Brain microvascular endothelial cell (primary cell): ENCODE measurements at regions not wholly inside any gene's neighbourhood (a gene's known extent, or its start where the extent isn't known, plus 50 kb on each side); places are given as distances from the start of the nearest gene placed in this dataset.

Experiments
- DNase-seq: peaks from one replicate; pipeline ENCODE4 v3.0.0-alpha.2; 2020
- H3K27ac ChIP-seq: fragments of 250-450 bp; sonication (Bioruptor Pico); 2 replicates; pipeline ENCODE4 v1.5.1; 2020; ENCODE audit warnings: mild to moderate bottlenecking, moderate library complexity
- H3K27me3 ChIP-seq: fragments of 250-450 bp; sonication (Bioruptor Pico); replicated peaks from 2 replicates; pipeline ENCODE4 v1.5.1; 2020; ENCODE audit warnings: mild to moderate bottlenecking
- H3K36me3 ChIP-seq: fragments of 250-450 bp; sonication (Bioruptor Pico); replicated peaks from 2 replicates; pipeline ENCODE4 v1.5.1; 2020; ENCODE audit warnings: mild to moderate bottlenecking
- H3K4me3 ChIP-seq: 2 replicates; pipeline ENCODE4 v1.5.1; 2011; ENCODE audit warnings: low read depth, mild to moderate bottlenecking, control low read depth, low read length, moderate library complexity
- in situ Hi-C: cut with HindIII; loops from 2 replicates; pipeline ENCODE4 v1.10.0; 2017; ENCODE audit warnings: low sequenced_read_pairs, low pct_ligation_motif_present
- TF ChIP-seq, protein P1 (sequence below): IDR thresholded peaks from 2 replicates; pipeline ENCODE4 v1.5.1; 2011; ENCODE audit warnings: low read depth, mild to moderate bottlenecking, moderate library complexity, low read length, control low read depth, inconsistent platforms; ENCODE audit errors: missing control alignments

DNA sequence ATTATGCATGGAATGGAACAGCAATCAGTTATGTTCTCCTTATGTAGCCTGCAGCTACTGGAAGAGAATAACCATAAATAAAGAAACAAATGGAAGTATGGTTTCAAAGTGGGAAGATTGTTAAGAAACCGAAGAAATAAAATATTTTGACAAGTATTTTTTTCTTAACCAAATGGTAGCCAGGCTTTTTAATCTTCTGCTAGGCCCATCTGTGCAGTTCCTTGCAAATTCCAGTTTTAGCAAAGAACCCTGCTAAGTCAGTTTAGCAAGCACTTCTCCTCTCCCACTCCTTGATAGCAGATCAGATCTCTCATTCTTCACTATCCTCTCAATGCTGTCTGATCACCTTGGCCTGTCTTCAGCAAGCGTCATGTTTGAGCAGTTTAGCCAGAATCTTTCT, 111.1 kb upstream of the PRDM9 start:
- in situ Hi-C loops: no loop called here
- Histone ChIP-seq H3K27me3 (no peaks in the 10 kb centered on the region), H3K4me3 (no peak overlapping the region), H3K36me3 (no peaks in the 10 kb centered on the region), H3K27ac (no peak overlapping the region)
- no peak for DNase-seq
- TF ChIP-seq, protein P1, sequence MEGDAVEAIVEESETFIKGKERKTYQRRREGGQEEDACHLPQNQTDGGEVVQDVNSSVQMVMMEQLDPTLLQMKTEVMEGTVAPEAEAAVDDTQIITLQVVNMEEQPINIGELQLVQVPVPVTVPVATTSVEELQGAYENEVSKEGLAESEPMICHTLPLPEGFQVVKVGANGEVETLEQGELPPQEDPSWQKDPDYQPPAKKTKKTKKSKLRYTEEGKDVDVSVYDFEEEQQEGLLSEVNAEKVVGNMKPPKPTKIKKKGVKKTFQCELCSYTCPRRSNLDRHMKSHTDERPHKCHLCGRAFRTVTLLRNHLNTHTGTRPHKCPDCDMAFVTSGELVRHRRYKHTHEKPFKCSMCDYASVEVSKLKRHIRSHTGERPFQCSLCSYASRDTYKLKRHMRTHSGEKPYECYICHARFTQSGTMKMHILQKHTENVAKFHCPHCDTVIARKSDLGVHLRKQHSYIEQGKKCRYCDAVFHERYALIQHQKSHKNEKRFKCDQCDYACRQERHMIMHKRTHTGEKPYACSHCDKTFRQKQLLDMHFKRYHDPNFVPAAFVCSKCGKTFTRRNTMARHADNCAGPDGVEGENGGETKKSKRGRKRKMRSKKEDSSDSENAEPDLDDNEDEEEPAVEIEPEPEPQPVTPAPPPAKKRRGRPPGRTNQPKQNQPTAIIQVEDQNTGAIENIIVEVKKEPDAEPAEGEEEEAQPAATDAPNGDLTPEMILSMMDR: no peak

DNA sequence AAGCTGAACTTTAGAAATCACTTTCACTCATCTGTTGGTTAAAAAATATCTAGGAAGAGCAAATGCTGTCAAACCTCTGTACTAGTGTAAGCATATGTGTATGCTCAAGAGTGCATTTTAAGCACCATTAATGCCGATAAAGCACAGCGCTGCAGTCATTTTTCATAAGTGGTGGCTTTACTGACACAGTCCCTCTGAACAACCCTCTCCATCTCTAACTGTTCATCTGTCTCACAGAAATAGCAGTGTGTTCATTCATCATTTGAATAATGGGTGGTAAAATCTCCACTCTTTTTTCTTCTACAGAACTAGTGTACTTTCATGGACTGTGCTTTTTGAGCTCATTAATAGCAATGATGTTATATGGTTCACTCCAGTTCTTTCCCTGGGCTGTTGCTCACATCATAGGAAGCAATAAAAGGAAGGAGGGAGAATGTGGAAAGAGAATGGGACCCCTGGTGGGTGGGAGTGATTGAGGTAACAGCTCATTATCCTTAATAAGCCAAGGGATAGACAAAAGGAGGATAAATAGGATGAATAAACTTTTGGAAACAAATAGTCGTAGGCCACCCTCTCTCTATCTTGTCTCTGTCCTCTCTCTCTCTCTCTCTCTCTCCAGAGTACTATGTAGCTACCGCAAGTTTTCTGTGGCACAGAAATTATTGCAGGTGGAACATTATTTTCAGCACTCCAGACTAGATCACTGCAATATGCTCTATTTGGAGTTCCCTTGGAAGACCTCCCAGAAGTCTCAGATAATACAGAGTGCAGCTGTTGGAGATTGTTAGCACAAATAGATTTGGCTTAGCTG, 117.9 kb upstream of the PRDM9 start:
- in situ Hi-C loops: no loop called here
- no peak overlapping the region for H3K27ac ChIP-seq

DNA sequence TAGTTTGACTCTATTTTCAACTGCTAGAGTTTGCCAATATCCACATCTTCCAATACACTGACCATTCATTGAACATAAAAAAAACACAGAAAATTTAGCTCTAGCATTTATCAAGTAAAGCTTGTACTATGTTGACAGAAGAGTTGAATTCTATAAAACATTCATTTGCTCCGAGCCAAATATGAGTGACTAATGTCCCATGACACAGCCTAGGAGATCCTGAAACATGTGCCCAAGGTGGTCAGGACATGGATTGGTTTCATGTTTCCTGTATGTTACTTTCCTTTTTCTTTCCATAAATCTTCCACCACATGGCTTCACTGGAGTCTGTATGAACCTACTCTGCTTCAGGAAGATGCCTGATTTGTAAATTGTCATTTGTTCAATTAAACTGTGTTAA, 122.4 kb upstream of the PRDM9 start:
- Histone ChIP-seq H3K4me3 (no peak overlapping the region), H3K27ac (no peak overlapping the region), H3K27me3 (no peaks in the 10 kb centered on the region), H3K36me3 (no peaks in the 10 kb centered on the region)
- no peak for DNase-seq
- in situ Hi-C loops: no loop called here
- TF ChIP-seq, protein P1: no peak

More for the DNA sequence above, 117.9 kb upstream of the PRDM9 start:
- no peaks in the 10 kb centered on the region for H3K36me3 ChIP-seq
- TF ChIP-seq, protein P1: no peak
- no peak overlapping the region for H3K4me3 ChIP-seq
- DNase-seq: no peak
- no peaks in the 10 kb centered on the region for H3K27me3 ChIP-seq

DNA sequence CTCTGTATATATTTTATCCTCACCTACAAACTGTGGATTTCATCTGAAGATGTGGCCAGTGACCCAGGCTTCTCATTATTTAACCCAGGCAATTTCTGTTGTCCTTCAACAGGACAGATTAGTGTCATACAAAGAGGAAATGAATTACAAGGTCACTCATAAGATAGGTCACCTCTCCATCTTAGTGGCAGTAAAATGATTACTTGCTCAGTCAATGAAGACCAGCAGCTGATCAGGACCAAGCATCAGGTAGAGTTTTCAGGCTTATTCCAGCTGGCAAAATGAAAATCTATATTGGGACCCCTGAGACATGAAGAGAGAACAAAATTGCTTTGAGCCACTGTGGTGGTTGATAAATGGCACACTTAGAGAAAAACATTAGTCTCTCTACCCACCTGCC, 135.2 kb upstream of the PRDM9 start:
- Histone ChIP-seq H3K27ac (no peak overlapping the region), H3K36me3 (no peaks in the 10 kb centered on the region), H3K4me3 (no peak overlapping the region), H3K27me3 (no peaks in the 10 kb centered on the region)
- DNase-seq: no peak
- TF ChIP-seq, protein P1: no peak
- in situ Hi-C loops: no loop called here

DNA sequence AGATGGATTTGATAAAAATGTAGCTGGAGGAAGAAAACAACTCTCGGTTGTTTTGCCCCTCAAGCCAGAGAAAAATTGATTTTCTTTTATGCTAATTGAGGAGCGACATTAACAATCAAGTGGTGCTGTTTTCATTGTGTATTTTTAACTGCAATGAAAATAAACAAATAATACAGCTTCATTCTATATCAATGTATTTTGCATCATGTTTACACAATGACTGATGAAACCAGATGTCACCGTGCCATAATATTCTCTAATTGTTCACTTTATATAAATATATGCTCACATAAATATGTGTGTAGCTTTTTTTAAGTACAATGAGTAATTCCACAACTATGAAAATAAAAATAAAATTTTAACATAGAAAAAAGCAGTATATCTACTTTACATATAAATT, 139.0 kb upstream of the PRDM9 start:
- no peak overlapping the region for H3K27ac ChIP-seq
- in situ Hi-C loops: no loop called here
- no peak overlapping the region for H3K4me3 ChIP-seq
- H3K27me3 ChIP-seq: no peaks in the 10 kb centered on the region
- DNase-seq: no peak
- no peaks in the 10 kb centered on the region for H3K36me3 ChIP-seq
- TF ChIP-seq, protein P1: no peak

DNA sequence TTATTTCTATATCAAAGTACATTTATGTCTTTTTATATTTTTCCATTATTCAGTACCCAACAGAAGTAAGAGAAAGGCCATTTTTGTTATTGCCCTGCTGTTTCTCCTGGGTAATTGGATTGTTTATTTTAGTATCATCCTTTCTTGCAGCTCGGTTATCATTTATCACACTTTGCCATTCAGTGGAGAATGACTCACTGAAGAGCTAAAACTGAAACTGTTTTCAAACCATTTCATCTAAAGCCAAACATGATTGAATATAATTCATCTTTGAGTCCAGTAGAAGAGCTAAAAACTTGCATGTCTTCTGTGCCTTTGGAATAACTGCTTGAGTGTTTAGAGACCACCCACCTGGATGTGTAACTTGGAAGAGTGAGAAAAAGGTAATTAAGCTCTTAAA, 139.5 kb upstream of the PRDM9 start:
- H3K4me3 ChIP-seq: no peak overlapping the region
- no peak for DNase-seq
- TF ChIP-seq, protein P1: no peak
- H3K27ac ChIP-seq: no peak overlapping the region
- in situ Hi-C loops: no loop called here
- no peaks in the 10 kb centered on the region for H3K27me3 ChIP-seq
- H3K36me3 ChIP-seq: no peaks in the 10 kb centered on the region
